ENCODE measurements at regions not wholly inside any gene's neighbourhood (a gene's known extent, or its start where the extent isn't known, plus 50 kb on each side); places are given as distances from the start of the nearest gene placed in this dataset.

DNA sequence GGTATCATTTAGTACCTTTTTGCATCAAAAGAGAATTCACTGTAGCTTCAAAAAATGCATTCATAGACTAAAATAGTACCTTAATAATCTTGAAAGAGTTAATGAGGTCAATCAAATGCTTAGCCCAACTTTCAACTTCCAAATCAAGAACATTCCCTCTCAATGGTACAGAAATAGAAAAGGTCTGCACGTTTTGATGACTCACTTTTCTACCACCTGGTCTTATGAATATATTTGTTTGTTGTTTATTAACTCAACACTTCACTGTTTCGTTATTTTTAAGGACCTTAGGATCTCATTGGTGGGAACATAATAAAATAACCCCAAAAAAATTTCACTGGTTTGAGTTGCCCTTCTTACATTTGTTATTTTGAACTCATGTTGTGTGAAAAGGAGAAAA, 229.5 kb downstream of the MEF2C start:
- Histone ChIP-seq H3K9ac (ENCODE audit: low read length) (no peak overlapping the region), H3K27ac (ENCODE audit: low read depth, low read length) (no peak overlapping the region), H2AFZ (ENCODE audit: low read depth, low read length) (no peak overlapping the region), H3K79me2 (ENCODE audit: insufficient read depth, low read length) (peaks cover 4% of the 10 kb centered on the region), H3K4me3 (ENCODE audit: insufficient read depth, low read depth, low read length) (no peak overlapping the region), H3K27me3 (ENCODE audit: insufficient read depth, low read length) (no peaks in the 10 kb centered on the region), H3K4me2 (ENCODE audit: low read length) (no peak overlapping the region), H3K4me1 (ENCODE audit: insufficient read depth, low read length) (no peaks in the 10 kb centered on the region), H3K36me3 (ENCODE audit: insufficient read depth, low read length) (no peaks in the 10 kb centered on the region), H4K20me1 (ENCODE audit: insufficient read depth, low read length) (no peaks in the 10 kb centered on the region), H3K9me3 (ENCODE audit: insufficient read depth, low read depth, low read length) (no peaks in the 10 kb centered on the region)
- Mint-ChIP-seq H3K27ac (ENCODE audit: unreplicated experiment) (no peak overlapping the region), H3K27me3 (ENCODE audit: low read depth, unreplicated experiment) (no peaks in the 10 kb centered on the region), H3K4me1 (ENCODE audit: low read depth, unreplicated experiment) (no peaks in the 10 kb centered on the region), H3K36me3 (ENCODE audit: low read depth, unreplicated experiment) (no peaks in the 10 kb centered on the region), H3K4me3 (ENCODE audit: unreplicated experiment) (no peak overlapping the region), H3K9me3 (ENCODE audit: unreplicated experiment) (no peaks in the 10 kb centered on the region)
- FAIRE-seq (no peak), DNase-seq (ENCODE audit: low read depth) (no peak)
- TF ChIP-seq, protein P1, sequence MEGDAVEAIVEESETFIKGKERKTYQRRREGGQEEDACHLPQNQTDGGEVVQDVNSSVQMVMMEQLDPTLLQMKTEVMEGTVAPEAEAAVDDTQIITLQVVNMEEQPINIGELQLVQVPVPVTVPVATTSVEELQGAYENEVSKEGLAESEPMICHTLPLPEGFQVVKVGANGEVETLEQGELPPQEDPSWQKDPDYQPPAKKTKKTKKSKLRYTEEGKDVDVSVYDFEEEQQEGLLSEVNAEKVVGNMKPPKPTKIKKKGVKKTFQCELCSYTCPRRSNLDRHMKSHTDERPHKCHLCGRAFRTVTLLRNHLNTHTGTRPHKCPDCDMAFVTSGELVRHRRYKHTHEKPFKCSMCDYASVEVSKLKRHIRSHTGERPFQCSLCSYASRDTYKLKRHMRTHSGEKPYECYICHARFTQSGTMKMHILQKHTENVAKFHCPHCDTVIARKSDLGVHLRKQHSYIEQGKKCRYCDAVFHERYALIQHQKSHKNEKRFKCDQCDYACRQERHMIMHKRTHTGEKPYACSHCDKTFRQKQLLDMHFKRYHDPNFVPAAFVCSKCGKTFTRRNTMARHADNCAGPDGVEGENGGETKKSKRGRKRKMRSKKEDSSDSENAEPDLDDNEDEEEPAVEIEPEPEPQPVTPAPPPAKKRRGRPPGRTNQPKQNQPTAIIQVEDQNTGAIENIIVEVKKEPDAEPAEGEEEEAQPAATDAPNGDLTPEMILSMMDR (IDR thresholded peaks at IDR 0.05; ENCODE audit: insufficient read depth, low read depth, low read length) = no peak
- no peak for TF ChIP-seq EZH2 (IDR thresholded peaks at IDR 0.05; ENCODE audit: insufficient read depth, low read length)

DNA sequence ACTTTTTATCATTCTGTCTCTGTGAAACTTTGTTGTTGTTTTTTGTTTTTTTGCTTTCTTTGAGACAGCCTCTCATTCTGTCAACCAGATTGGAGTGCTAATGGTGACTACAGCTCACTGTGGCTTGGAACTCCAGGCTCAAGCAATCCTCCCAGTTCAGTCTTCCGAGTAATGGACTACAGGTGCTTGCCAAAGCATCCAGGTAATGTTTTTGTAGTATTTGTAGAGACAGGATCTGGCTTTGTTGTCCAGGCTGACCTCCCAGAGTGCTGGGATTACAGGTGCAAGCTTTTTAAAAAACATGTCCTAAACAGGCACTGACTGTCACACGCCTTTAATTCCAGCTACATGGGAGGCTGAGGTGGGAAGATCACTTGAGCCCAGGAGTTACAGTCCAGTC, 235.1 kb downstream of the MEF2C start:
- Histone ChIP-seq H3K4me2 (ENCODE audit: low read length) (no peak overlapping the region), H3K36me3 (ENCODE audit: insufficient read depth, low read length) (no peaks in the 10 kb centered on the region), H3K4me1 (ENCODE audit: insufficient read depth, low read length) (no peaks in the 10 kb centered on the region), H3K27me3 (ENCODE audit: insufficient read depth, low read length) (no peaks in the 10 kb centered on the region), H3K27ac (ENCODE audit: low read depth, low read length) (no peak overlapping the region), H3K79me2 (ENCODE audit: insufficient read depth, low read length) (no peaks in the 10 kb centered on the region), H4K20me1 (ENCODE audit: insufficient read depth, low read length) (no peaks in the 10 kb centered on the region), H3K9me3 (ENCODE audit: insufficient read depth, low read depth, low read length) (no peaks in the 10 kb centered on the region), H3K9ac (ENCODE audit: low read length) (no peak overlapping the region), H3K4me3 (ENCODE audit: insufficient read depth, low read depth, low read length) (no peak overlapping the region), H2AFZ (ENCODE audit: low read depth, low read length) (no peak overlapping the region)
- FAIRE-seq (no peak), DNase-seq (ENCODE audit: low read depth) (no peak)
- Mint-ChIP-seq H3K36me3 (ENCODE audit: low read depth, unreplicated experiment) (no peaks in the 10 kb centered on the region), H3K27me3 (ENCODE audit: low read depth, unreplicated experiment) (no peaks in the 10 kb centered on the region), H3K27ac (ENCODE audit: unreplicated experiment) (no peak overlapping the region), H3K4me1 (ENCODE audit: low read depth, unreplicated experiment) (no peaks in the 10 kb centered on the region), H3K9me3 (ENCODE audit: unreplicated experiment) (no peaks in the 10 kb centered on the region), H3K4me3 (ENCODE audit: unreplicated experiment) (no peak overlapping the region)
- TF ChIP-seq EZH2 (IDR thresholded peaks at IDR 0.05; ENCODE audit: insufficient read depth, low read length) = no peak
- TF ChIP-seq, protein P1 (IDR thresholded peaks at IDR 0.05; ENCODE audit: insufficient read depth, low read depth, low read length) = no peak

DNA sequence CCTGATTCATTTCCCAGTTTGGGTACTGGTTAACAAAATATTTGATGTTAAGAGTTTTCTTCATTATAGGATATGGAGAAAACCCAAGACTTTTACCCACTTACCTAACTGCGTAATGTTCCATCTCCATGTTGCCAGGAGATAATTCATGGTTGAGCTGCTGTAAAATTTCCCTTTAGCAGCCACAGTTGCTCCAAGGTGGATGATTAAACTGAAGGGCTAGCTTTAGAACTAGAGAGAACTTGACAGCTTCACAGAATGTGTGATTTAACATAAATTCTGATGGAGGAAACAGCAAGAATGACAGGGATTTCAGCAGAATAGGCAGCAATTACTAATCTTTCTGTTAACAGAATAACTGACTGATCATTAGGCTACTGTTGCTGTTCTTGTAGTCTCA, 236.1 kb downstream of the MEF2C start:
- no peaks in the 10 kb centered on the region for H3K36me3 ChIP-seq (ENCODE audit: insufficient read depth, low read length)
- H4K20me1 ChIP-seq (ENCODE audit: insufficient read depth, low read length) = no peaks in the 10 kb centered on the region
- Mint-ChIP-seq H3K4me3 (ENCODE audit: unreplicated experiment) (no peak overlapping the region), H3K36me3 (ENCODE audit: low read depth, unreplicated experiment) (no peaks in the 10 kb centered on the region), H3K27me3 (ENCODE audit: low read depth, unreplicated experiment) (no peaks in the 10 kb centered on the region), H3K9me3 (ENCODE audit: unreplicated experiment) (no peaks in the 10 kb centered on the region), H3K4me1 (ENCODE audit: low read depth, unreplicated experiment) (no peaks in the 10 kb centered on the region), H3K27ac (ENCODE audit: unreplicated experiment) (no peak overlapping the region)
- H3K4me2 ChIP-seq (ENCODE audit: low read length) = no peak overlapping the region
- no peaks in the 10 kb centered on the region for H3K79me2 ChIP-seq (ENCODE audit: insufficient read depth, low read length)
- DNase-seq (ENCODE audit: low read depth) (no peak), FAIRE-seq (no peak)
- H3K4me1 ChIP-seq (ENCODE audit: insufficient read depth, low read length) = no peaks in the 10 kb centered on the region
- no peak overlapping the region for H2AFZ ChIP-seq (ENCODE audit: low read depth, low read length)
- no peak overlapping the region for H3K4me3 ChIP-seq (ENCODE audit: insufficient read depth, low read depth, low read length)
- H3K9ac ChIP-seq (ENCODE audit: low read length) = no peak overlapping the region
- no peak overlapping the region for H3K27ac ChIP-seq (ENCODE audit: low read depth, low read length)
- no peak for TF ChIP-seq EZH2 (IDR thresholded peaks at IDR 0.05; ENCODE audit: insufficient read depth, low read length)
- TF ChIP-seq, protein P1 (IDR thresholded peaks at IDR 0.05; ENCODE audit: insufficient read depth, low read depth, low read length) = no peak
- H3K27me3 ChIP-seq (ENCODE audit: insufficient read depth, low read length) = no peaks in the 10 kb centered on the region
- H3K9me3 ChIP-seq (ENCODE audit: insufficient read depth, low read depth, low read length) = no peaks in the 10 kb centered on the region
